ENCODE measurements at regions not wholly inside any gene's neighbourhood (a gene's known extent, or its start where the extent isn't known, plus 50 kb on each side); places are given as distances from the start of the nearest gene placed in this dataset.
"Not testable (repeated sequence)": the region's sequence is repeated elsewhere in the genome, so short reads cannot be mapped to it uniquely, and the experiment has no call there.

DNA sequence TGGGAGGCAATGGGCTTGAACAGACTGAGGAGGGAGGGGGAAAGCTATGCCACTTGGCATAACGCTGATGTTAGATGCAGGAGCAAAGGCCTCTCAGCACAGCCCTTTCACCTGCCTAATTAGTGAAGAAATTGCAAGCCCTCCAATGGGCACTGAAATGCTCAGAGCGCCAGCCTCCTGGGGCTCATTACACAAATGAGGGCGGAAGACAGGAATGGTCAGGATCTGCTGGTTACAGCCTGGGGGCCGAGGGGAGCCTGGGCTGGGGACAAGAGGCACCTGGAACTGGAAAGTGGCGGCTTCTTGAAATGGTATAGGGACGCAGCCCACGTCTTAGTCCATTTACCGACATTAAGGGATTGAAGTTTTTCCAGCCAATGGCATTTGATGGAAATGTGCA lies 50.2 kb upstream of the PLET1 start:
- DNase-seq (ENCODE audit: low spot score): no peak

DNA sequence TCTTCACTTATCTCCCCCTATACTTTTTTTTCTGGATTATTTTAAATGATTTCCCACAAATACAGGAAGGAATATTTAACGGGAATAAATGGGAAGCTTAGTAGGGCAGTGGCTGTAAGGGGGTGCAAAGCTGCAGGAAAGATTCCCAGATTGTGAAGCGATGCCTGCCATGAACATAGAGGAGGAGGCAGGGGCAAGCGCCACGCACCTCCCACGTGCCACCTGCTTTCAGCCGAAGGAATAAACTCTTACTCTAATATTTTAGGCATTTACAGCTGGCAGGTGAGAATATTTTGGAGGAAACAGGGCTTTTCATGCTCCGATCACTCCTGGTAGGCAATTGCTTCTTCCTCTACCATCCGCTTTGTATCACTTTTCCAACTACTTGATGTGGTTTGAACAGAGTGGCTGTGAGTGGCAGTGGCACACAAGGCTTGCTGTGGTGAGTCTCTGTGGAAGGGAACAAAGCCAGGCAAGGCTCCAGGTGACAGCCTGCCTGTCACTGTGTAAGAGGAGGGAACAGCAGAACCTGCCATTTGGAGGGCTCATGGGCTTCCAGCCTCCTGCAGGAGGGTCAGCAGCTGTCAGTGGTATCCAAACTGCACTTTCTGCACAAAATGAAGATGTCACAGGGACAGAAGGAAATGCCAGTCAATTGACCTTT lies 54.5 kb upstream of the PLET1 start:
- no peak for DNase-seq (ENCODE audit: low spot score)

DNA sequence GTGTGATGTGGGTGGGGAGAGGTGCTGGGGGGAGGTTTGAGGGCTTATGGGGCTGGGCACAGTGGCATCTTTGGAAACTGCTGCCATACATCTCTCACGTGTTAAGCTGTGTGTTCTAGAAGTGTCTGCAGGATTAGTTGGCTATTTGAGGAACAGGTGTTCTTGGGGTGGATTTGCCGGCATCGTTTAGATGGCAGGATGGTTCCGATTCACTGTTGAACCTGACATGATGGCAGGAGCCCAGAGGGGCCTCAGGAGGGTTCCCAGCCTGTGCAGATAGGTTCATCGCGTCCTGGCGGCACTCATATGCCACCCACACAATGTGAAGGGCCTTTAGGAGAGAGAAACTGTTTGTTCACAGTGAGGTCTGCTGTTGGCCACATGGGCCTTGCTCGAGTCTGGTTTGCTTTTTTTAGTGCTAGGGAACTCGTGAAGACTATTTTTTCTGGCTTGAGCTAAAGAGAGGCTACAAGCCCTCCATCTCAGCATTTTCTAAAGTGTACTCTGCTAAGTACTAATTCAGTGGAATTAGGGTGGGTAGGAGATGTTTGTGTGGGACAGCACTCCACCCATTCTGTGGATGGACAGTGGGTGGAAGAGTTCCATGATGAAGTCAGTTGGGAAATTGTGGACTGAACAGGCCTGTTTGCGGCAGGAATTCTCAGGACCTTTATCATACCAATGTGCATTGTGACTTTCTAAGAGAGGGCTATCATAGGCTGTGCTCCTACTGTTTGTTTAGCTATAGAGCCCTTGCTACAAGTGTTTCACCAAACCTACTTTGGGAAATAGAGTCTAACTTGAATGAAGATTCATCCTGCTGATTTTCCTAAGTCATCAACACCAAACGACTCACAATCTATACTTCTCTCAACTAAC lies 55.4 kb upstream of the PLET1 start:
- DNase-seq (ENCODE audit: low spot score): no peak

DNA sequence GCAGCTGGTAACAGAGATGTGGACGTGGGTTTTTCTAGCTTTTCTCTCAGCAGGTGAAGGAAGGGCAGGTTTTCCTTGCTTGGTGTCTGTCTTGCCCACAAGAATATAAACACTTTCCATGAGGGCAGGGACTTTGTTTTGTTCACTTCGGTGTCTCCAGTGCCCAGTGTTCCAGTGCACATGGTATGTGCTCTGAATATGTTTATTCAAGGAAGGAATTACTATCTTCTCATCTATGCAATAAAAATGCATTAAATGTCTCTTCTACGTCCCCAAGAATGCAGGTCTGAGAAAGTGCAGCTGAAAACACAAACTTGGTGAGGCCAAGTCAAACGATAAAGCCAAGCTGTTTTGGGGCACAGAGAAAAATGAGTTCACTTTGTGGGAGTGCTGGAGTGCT lies 56.3 kb upstream of the PLET1 start:
- DNase-seq (ENCODE audit: low spot score): no peak

DNA sequence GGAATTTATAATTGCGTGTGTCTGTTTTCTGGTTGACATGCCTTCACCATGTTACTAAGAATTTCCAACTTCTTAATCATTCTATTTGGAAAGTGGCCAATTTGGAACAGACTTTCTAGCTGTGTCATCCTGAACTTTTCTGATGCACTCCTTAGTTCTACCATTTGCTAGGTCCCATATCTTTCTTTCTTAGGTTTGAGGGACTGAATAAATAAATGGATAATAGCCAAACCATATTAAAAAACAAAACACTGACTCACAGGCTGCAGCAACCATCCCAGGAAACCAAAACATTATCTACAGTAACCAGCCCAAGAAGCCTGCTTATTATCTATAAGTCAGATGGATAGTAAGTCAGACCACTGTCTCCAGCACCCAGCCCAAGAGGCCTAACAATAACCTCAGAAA lies 57.5 kb upstream of the PLET1 start:
- no peak for DNase-seq (ENCODE audit: low spot score)

DNA sequence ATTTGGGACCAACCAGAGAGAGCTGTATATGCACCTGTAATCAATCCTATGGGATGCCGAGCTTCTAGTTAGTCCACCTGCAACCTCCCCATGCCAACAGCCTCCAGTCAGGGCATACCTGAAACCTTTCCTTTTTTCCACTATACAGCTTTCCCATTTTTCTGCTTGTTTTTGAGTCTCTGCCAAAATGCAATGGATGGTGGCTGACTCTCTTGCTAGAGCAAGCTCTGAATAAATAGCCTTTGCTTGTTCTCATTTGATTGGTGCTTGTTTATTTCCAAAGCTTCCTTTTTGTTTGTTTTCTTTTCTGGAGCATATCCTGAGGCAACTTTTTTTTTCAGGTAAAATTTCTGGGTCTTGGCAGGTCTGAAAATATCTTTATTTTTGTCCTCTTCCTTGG lies 58.0 kb upstream of the PLET1 start:
- no peak for DNase-seq (ENCODE audit: low spot score)

DNA sequence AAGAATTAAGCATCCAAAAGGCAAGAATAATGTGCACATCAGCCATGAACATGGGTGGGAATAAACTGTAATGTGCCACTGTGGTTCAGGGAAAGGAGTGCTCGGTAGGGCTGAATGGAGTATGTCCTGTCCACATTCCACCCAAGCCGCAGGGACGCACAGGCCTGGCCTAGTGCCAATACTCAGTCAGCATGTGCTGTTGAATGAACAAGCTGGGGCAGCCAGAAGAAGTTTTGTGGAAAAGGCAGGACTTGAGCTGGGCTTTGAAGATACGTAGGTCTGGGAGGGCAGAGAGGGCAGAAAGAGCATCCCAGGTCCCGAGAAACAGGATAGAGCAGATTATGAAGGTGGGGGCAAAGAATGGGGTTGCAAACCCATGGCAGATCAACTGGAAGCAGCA lies 60.0 kb upstream of the PLET1 start:
- DNase-seq (ENCODE audit: low spot score): no peak

DNA sequence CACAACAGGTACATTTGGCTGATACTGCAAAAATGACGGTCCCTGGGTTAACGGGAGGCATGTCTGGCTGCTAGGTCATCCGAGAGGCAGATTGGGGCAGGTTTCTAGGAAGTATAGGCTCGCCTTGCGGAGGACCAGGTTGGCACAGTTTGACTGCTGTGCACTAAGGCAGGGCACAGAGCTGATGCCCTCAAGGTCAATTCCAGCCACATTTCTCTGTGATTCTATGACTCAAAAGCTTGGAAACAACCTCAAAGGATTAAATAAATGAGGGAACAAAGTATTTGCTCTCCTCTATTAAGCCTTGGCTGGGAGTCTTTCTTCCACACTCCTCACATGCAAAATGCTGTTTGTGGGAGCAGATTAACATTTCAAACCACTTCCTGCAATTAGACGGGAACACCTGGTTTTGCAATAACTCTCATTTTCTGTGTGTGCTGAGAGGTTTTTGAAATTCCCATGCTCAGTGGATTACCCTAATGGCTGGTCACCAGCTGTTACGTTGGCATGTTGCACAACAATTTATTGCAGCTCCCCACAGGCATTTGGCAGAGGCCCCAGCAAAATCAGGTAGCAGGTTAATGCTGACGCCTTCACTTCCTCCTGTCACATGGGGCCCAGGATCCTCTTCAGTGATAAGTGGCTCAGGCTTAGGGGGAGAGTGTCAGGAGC lies 61.0 kb upstream of the PLET1 start:
- no peak for DNase-seq (ENCODE audit: low spot score)

DNA sequence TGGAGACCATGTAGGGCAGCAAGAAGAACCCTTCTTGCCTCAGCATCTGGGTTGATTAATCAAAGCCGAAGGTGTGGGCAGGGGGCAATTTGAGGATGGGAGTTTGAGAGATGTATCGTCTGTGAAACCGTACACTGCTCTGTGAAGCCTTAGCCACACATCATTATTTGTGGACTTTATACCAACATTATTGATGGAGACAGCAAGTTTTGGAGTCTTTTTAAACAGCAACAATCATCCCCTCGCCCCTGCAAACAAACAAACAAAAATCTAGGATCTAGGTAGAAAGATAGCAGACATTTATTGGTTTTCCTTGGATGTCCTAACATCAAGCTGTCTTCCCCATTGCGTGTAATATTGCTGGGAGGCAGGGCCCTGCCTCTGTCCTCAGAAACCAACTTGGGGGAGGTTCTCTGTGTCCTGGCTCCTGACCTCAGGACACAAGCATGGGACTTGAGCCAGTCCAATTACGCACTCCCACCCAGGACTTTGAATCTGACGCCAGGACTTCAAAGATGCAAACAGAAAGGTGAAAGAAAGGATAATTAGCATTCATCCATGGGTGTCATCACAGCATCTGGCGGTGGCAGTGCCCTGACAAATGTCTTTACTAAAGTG lies 61.6 kb upstream of the PLET1 start:
- no peak for DNase-seq (ENCODE audit: low spot score)

DNA sequence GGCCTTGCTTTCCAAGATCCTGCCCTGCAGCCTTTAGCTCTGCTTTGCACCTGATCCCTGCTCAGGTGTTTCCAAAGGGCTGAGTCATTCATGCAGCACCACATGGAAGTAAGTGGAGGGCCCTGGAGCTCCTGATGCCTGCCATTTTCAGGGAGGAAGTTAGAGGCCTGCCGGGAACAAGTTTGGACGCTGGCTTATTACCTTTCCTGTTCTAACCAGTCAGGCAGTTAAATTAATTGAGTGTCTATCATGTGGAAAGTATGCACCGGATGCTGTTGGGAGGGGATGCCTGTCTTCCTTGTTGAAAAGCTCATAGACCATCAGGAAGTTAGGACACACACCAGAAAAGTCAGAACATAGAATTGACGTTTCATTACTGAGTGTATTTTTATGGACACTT lies 73.7 kb upstream of the PLET1 start:
- no peak for DNase-seq (ENCODE audit: low spot score)

DNA sequence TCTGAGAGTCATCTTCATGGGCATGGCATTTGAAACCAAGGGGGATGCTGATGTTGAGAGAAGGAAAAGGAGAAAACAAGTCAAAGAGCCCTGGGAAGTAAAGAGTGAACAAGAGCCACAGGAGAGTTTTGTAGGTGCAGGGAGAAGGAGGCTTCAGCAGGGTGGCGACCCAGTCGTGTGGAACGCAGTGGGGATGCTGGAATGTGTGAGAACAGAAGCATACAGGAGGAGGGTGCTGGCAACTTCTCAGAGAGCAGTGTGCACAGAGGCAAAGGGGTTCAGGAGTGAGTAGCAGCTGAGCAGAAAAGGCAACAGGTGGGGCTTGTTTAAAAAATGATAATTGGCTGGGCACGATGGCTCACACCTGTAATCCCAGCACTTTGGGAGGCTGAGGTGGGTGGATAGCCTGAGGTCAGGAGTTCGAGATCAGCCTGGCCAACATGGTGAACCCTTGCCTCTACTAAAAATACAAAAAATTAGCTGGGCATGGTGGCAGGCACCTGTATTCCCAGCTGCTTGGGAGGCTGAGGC lies 75.8 kb upstream of the PLET1 start:
- DNase-seq (ENCODE audit: low spot score): no peak

DNA sequence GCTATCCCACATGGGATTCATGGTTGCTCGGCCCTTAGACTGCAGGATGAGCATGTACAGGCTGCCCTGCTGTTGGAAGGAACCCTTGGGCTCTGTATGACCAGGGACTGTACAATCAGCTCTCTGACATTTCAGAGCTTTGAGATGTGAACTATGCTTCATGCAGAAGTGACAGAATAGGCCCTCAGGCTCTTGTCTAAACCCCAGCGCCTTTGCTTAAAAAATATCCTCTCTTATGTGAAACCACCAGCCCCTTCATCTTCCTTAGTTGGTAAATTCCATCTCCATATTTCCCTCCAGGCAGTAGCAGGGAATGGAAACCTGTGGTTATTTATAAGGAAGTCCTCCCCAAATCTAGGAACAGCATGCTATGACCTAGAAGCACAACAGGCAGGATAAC lies 78.9 kb upstream of the PLET1 start:
- DNase-seq (ENCODE audit: low spot score): no peak

DNA sequence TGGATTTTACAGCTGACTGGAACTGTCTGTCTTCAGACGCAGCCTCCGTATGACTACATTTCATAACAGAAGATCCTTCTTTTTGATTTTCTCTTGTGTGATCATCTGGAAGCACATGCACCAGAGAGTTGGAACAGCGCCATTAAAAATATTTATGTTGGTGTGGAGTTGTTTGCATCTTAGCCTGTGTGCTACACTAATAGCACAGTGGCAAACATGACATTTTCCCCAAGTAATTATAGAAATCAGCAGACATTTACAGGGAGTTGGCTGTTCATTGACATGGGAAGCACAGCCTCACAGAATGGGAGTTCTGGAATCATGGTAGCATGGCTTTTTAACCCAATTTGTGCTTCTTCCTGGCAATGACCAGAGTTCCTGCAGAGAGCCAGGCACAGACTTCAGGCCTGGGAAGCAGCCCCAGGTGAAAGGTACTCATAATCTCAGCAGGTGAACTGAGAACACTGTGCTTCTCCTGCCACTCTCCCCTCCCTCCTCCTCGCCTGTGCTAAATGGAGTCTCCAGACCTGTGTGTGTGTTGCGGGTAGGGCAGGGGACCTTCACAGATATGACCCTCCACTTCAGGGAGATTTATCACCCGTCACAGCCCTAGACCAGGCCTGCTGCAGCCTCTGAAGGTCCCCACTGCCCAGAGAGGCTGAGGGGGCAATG lies 82.8 kb upstream of the PLET1 start:
- no peak for DNase-seq (ENCODE audit: low spot score)

DNA sequence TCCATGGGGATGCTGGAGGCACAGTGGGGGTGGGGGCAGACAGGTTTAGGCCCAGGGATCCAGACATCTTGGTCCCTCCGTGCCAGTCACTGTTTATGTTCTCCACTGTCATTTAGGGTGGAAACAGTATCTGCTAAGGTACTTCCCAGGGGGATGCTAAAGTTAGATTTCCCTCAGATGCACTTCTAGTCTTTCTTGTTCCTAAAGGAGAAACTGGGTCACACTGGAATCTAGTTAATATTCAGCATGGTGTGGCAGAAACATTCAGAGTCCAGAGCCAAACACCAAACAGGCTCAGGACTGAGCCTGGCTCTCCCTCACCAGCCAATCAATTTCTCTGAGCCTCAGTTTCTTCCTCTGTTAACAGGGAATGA lies 83.4 kb upstream of the PLET1 start:
- no peak for DNase-seq (ENCODE audit: low spot score)

DNA sequence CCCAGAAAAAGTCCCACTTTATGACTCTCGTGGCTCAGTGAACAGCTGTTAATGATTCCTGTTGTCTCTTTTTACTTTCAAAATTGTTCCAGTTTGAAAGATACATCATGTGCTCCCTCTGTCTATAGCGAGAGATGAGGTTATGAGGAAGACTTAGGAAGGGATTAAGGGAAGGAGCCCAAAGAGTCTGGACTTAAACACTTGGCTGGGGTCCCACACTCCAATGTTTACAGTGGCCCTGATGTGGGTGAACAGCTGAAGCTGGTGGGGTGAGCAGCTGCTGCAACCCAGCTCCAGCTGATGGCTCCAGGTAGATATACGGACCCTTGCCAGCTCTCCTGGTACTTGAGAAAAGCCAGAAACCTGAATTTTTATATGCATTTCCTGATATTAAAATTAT lies 84.5 kb upstream of the PLET1 start:
- no peak for DNase-seq (ENCODE audit: low spot score)

DNA sequence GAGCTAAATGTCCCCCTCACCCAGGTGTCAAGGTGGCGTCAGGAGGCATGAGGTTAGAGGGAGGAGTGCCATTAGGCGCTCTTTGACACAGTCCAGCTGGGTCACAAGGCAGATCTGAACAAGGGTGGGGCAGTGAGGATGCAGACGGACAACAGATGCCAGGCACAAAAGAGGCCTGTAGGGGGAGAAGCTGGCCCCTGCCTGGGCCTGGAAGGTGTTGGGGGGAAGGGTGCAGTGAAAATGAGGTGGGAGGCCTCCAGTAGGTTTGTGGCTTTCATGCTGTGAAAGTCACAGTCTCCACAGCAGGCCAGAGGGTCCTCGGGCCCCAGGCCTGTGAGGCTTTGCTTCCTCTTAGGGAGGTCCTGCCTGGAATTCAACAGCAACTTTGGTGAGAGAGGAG lies 85.0 kb upstream of the PLET1 start:
- no peak for DNase-seq (ENCODE audit: low spot score)

DNA sequence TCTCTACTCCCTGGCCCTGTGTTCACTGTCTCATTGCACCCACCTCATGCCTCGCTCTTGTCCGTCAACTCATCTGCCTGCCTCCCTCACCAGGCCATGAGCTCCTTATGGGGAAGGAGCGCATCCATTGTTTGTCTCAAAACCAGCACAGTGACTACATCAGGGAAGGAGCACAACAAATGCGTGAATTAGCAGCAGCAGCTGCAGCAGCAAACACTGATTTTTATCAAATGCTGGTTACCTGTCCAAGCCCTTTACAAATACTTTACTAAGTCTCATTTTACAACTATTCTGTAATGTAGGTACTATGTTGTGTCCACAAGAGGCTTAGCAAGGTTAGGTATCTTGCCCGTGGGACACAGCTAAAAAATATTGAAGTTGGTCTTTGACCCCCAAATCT lies 85.9 kb upstream of the PLET1 start:
- DNase-seq (ENCODE audit: low spot score): no peak

DNA sequence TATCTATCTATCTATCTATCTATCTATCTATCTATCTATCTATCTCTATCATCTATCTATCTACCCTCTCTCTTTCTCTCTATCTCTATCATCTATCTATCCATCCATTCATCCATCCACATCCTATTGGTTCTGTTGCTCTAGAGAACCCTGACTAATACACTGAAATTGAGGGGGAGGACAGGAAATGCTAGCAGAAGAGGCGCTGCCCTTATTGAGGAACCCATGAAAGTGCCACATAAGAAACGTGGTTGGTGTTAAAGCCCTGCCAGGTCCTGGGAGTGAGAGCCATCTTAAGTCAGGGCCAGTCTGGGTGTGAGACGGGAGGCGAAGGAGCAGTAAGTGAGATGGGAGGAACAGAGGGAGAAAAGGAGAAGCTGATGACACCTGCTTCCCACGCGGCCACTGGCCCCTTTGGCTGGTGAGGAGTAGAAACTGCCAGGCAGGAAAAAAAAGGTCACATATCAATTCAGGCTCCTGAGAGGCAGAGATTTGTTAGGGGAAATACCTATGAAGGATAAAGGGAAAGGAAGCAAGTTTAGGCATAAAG lies 87.9 kb upstream of the PLET1 start:
- DNase-seq (ENCODE audit: low spot score): no peak

DNA sequence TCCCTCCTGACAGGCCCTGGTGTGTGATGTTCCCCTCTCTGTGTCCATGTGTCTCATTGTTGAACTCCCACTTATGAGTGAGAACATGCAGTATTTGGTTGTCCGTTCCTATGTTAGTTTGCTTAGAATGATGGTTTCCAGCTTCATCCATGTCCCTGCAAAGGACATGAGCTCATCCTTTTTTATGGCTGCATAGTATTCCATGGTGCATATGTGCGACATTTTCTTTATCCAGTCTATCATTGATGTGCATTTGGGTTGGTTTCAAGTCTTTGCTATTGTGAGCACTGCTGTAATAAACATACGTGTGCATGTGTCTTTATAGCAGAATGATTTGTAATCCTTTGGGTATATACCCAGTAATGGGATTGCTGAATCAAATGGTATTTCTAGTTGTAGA lies 90.8 kb upstream of the PLET1 start:
- not testable (repeated sequence) for DNase-seq (ENCODE audit: low spot score)

DNA sequence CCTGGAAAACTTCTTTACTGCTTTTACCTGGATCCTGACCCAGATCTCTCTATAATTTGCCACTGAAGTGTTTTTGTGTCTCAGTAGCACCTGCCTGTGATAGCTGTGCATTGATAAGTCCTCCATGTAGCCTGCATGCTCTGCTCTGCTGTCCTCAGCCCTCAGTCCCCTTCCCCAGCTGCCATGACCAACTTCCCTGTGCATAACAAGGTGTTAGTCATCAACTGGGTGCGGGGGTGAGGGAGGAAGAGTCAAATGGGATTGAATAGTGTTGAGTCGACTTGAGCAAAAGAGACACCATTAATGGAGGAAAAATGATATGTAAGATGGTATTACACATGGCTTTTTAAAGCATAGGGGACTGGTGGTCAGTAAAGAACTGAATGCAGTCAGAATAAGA lies 92.2 kb upstream of the PLET1 start:
- DNase-seq (ENCODE audit: low spot score): no peak

DNA sequence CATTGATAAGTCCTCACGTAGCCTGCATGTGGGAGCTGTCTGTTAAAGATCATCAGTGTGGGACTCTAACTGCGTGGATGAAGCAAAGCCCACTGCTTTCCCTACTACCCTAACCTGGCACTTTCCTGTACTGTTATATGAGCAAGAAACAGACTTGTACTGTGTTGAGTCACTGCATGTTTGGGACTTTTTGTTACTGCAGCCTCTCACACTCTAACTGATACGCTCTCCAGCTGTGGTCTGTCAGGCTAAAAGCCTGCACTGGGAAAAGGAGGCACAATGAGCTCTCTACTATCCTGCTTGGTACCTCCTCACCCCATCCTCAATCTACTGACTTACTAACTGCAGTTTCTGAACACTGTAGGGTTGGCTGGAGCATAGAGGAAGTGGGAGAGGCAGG lies 93.7 kb upstream of the PLET1 start:
- DNase-seq (ENCODE audit: low spot score): no peak

DNA sequence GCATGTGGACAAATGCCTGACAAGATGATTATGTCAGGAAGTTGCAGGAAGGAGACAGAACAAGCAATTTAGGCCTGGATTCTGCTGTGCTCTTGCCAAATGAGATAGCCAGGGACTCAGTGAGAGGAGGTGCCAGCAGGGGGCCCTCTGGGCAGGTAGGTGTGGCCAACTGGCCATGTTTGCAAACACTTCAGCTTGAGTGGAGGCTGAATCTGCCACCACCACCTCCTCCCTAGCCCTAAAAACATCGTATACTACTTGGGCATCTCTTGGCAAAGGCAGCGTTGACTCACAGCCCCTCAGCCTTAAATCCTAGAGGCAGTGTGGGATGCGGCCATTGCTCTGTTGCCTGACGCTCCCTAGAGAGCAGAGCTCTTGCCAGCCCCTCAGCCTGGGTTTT lies 95.1 kb upstream of the PLET1 start:
- DNase-seq (ENCODE audit: low spot score): no peak
